Chondrocyte (in vitro differentiated cells): ENCODE measurements at regions not wholly inside any gene's neighbourhood (a gene's known extent, or its start where the extent isn't known, plus 50 kb on each side); places are given as distances from the start of the nearest gene placed in this dataset.

Experiments used
- DNase-seq: peaks from one replicate; pipeline ENCODE4 v3.0.0; 2021; ENCODE audit warnings: mixed read lengths, low spot score
- H3K27ac Mint-ChIP-seq: one replicate; pipeline ENCODE4 v1.8.0; 2021; ENCODE audit warnings: mild to moderate bottlenecking, moderate library complexity, mixed read lengths; ENCODE audit not compliant: unreplicated experiment
- H3K27me3 Mint-ChIP-seq: 2 replicates; pipeline ENCODE4 v1.8.0; 2021; ENCODE audit warnings: low read depth, mixed read lengths
- H3K36me3 Mint-ChIP-seq: 2 replicates; pipeline ENCODE4 v1.8.0; 2021; ENCODE audit warnings: low read depth, mixed read lengths
- H3K4me1 Mint-ChIP-seq: 2 replicates; pipeline ENCODE4 v1.8.0; 2021; ENCODE audit warnings: low read depth, mild to moderate bottlenecking, mixed read lengths
- H3K4me3 Mint-ChIP-seq: one replicate; pipeline ENCODE4 v1.8.0; 2021; ENCODE audit warnings: mild to moderate bottlenecking, moderate library complexity, mixed read lengths; ENCODE audit not compliant: unreplicated experiment
- H3K9me3 Mint-ChIP-seq: 2 replicates; pipeline ENCODE4 v1.8.0; 2021; ENCODE audit warnings: low read depth, mixed read lengths
- TF ChIP-seq, protein P1 (sequence below): fragments of 200-600 bp; sonication (generic); IDR thresholded peaks from 2 replicates; pipeline ENCODE4 v1.5.0; 2021; ENCODE audit warnings: antibody characterized with exemption, mild to moderate bottlenecking, moderate library complexity

DNA sequence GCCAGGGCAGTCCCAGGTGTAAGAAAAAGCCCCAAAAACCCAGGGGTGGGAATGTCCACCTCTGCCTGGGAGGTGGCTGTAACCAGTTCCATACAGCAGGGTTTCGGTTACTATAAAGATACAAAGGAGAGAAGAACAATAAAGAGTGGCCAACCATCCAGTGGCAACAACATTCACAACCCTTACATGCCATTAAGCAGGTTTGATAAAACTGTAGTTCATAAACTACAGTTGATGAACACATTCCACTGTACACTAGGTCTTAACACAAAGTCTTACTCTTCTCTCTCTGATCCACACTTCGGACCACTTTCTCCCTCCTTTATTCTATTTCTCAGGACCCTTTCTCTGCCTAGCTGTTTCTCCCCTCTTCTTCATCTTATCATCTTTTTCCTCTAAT, 152.0 kb downstream of the TLE3 start:
- H3K27ac Mint-ChIP-seq = no peak overlapping the region
- H3K4me3 Mint-ChIP-seq = no peak overlapping the region

DNA sequence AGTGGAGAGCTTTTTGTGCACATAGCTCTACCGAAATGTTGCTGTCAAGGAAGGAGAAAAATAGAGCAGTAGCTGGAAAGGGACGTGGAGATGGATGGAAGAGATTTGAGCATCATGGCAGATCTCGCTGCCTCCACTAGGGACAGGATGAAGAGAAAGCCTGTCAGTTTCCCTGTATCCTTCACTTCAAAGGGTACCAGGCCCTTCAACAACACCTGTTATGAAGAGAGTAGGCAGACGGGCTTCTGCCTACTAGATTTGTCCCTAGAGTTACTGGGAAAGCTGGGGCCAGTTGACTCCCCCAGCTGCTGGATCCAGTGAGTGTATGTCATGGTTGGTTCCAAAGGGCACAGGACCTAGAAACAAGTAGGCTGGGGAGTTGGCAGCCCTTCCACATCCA, 150.8 kb downstream of the TLE3 start:
- H3K27me3 Mint-ChIP-seq = peaks cover 20% of the 10 kb centered on the region
- DNase-seq = no peak
- no peaks in the 10 kb centered on the region for H3K9me3 Mint-ChIP-seq
- H3K4me3 Mint-ChIP-seq = no peak overlapping the region
- H3K36me3 Mint-ChIP-seq = no peaks in the 10 kb centered on the region
- peaks cover 8% of the 10 kb centered on the region for H3K4me1 Mint-ChIP-seq
- TF ChIP-seq, protein P1, sequence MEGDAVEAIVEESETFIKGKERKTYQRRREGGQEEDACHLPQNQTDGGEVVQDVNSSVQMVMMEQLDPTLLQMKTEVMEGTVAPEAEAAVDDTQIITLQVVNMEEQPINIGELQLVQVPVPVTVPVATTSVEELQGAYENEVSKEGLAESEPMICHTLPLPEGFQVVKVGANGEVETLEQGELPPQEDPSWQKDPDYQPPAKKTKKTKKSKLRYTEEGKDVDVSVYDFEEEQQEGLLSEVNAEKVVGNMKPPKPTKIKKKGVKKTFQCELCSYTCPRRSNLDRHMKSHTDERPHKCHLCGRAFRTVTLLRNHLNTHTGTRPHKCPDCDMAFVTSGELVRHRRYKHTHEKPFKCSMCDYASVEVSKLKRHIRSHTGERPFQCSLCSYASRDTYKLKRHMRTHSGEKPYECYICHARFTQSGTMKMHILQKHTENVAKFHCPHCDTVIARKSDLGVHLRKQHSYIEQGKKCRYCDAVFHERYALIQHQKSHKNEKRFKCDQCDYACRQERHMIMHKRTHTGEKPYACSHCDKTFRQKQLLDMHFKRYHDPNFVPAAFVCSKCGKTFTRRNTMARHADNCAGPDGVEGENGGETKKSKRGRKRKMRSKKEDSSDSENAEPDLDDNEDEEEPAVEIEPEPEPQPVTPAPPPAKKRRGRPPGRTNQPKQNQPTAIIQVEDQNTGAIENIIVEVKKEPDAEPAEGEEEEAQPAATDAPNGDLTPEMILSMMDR = no peak
- no peak overlapping the region for H3K27ac Mint-ChIP-seq

More for the DNA sequence above, 152.0 kb downstream of the TLE3 start:
- H3K9me3 Mint-ChIP-seq = no peaks in the 10 kb centered on the region
- H3K4me1 Mint-ChIP-seq = peaks cover 8% of the 10 kb centered on the region
- DNase-seq = no peak
- TF ChIP-seq, protein P1 = no peak
- H3K36me3 Mint-ChIP-seq = no peaks in the 10 kb centered on the region
- peaks cover 18% of the 10 kb centered on the region for H3K27me3 Mint-ChIP-seq

DNA sequence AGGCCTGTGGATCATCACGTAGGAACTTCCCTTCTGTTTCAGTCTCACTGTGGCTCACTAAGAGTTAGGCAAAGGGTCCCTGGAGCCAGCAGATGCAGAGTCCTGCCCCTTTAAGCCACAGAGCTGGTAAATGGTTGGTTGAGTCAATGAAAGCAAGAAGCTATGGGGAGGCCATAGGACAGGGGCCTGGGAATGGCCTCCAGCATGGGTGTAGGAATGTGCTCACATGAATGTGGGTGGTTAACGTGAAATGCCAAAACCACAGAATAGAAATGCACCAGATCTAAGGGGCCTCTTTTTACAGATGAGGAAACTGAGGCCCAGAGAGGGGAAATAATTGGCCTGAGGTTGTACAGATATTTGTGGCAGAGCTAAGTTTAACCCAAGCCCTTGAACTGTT, 150.3 kb downstream of the TLE3 start:
- Mint-ChIP-seq H3K9me3 (no peaks in the 10 kb centered on the region), H3K36me3 (no peaks in the 10 kb centered on the region), H3K4me3 (no peak overlapping the region), H3K4me1 (peaks cover 8% of the 10 kb centered on the region), H3K27me3 (peaks cover 23% of the 10 kb centered on the region), H3K27ac (no peak overlapping the region)
- TF ChIP-seq, protein P1 = no peak
- no peak for DNase-seq

DNA sequence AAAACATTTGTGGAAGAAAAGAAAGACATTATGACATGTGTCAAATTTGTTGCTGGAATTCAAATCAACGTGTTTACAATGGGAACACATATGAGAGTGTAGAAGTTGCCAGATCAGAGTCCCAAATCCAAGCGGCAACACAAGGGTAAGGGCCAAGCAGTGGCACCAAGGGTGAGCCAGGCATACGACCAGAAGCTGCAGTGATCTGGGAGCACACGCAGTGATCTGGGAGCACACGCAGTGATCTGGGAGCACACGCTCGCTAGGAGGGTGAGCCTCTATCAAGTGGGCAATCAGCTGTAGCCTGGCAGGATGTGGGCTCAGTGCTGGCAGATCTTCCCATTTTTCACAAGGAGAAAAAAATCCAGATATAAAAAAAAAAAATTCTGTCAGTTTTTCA, 148.2 kb downstream of the TLE3 start:
- H3K27me3 Mint-ChIP-seq = peaks cover 29% of the 10 kb centered on the region
- no peaks in the 10 kb centered on the region for H3K36me3 Mint-ChIP-seq
- no peak for DNase-seq
- H3K27ac Mint-ChIP-seq = no peak overlapping the region
- H3K9me3 Mint-ChIP-seq = no peaks in the 10 kb centered on the region
- TF ChIP-seq, protein P1 = no peak
- H3K4me3 Mint-ChIP-seq = no peak overlapping the region
- peaks cover 8% of the 10 kb centered on the region for H3K4me1 Mint-ChIP-seq

DNA sequence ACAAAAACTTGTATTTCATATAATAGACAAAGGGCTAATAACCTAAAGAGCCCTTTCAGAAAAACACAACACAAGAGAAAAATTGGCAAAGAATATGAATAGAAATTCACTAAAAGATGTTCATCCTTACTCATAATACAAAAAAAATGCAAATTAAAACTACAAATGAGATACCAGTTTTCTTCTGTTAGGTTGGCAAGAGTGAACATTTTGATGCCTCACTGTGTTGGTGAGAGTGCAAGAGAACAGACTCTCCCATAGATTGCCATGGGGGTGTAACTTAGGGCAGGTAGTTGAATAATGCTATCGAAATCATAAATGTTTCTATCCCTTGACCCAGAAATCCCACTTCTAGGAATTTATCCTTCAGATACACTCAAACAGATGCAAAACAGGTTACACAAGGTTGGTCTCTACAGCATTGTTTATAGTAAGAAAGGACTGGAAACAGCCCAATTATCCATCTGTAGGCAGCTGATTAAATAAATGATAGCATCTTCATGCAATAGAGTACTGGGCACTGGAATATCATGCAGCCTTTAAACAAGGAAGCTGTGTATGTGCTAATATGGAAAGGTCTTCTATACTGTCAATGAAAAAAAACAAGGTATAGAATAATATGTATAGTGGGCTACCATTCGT, 146.3 kb downstream of the TLE3 start:
- no peak overlapping the region for H3K27ac Mint-ChIP-seq
- no peaks in the 10 kb centered on the region for H3K9me3 Mint-ChIP-seq
- H3K27me3 Mint-ChIP-seq = peaks cover 24% of the 10 kb centered on the region
- H3K36me3 Mint-ChIP-seq = no peaks in the 10 kb centered on the region
- DNase-seq = no peak
- peaks cover 8% of the 10 kb centered on the region for H3K4me1 Mint-ChIP-seq
- TF ChIP-seq, protein P1 = no peak
- no peak overlapping the region for H3K4me3 Mint-ChIP-seq
